AG09309 (cell line): ENCODE measurements at regions not wholly inside any gene's neighbourhood (a gene's known extent, or its start where the extent isn't known, plus 50 kb on each side); places are given as distances from the start of the nearest gene placed in this dataset.
"Not testable (repeated sequence)": the region's sequence is repeated elsewhere in the genome, so short reads cannot be mapped to it uniquely, and the experiment has no call there.

Experiments
- DNase-seq: peaks from one replicate; pipeline ENCODE4 v3.0.0-alpha.2; 2010; ENCODE audit warnings: low read depth
- H3K4me3 ChIP-seq: 2 replicates; pipeline ENCODE4 v1.5.1; 2011; ENCODE audit warnings: mild to moderate bottlenecking, low read depth, low read length, moderate library complexity; ENCODE audit not compliant: control insufficient read depth
- TF ChIP-seq, protein P1 (sequence below): IDR thresholded peaks from 2 replicates; pipeline ENCODE4 v1.5.1; 2011; ENCODE audit warnings: mild to moderate bottlenecking, low read depth, low read length, inconsistent platforms; ENCODE audit not compliant: insufficient read depth, control insufficient read depth; ENCODE audit errors: missing control alignments

DNA sequence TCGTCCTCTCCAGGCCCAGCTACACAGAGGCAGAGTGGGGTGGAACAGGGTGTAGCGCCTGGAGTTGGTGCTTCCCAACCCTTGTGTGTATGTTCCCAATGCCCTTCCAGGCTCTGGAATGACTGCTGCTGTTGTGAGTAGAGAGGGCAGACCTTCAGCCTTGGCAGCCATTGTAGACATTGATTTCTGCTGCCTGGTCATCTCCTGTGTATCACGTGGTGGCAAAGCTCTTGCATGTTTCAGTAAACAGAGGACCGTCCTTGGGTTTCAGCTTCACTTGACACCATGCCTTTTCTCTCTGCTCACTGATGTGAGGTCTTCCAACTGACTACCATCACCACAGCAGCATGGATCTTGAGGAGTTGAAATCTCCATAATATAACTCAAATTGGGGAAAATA is 397.9 kb downstream of the COG6 start:
- TF ChIP-seq, protein P1, sequence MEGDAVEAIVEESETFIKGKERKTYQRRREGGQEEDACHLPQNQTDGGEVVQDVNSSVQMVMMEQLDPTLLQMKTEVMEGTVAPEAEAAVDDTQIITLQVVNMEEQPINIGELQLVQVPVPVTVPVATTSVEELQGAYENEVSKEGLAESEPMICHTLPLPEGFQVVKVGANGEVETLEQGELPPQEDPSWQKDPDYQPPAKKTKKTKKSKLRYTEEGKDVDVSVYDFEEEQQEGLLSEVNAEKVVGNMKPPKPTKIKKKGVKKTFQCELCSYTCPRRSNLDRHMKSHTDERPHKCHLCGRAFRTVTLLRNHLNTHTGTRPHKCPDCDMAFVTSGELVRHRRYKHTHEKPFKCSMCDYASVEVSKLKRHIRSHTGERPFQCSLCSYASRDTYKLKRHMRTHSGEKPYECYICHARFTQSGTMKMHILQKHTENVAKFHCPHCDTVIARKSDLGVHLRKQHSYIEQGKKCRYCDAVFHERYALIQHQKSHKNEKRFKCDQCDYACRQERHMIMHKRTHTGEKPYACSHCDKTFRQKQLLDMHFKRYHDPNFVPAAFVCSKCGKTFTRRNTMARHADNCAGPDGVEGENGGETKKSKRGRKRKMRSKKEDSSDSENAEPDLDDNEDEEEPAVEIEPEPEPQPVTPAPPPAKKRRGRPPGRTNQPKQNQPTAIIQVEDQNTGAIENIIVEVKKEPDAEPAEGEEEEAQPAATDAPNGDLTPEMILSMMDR = no peak
- no peak overlapping the region for H3K4me3 ChIP-seq
- no peak for DNase-seq

DNA sequence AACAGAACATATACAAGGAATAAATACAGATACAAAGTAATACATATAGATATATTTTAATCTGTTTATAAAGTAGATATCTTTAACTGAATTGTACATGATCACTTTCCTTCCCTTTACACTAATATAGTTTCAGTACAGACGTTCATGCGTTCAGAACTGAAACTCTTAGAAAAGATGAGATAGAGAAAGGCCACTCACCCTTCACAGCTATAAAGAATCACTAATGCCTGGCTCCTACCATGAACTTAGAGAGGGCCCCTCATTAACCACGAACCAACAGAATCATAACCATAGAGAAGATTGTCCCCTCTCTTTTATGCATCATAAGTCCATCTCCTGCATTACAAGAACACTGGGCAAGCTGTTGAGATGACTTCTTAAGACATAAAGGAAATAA is 399.0 kb downstream of the COG6 start:
- H3K4me3 ChIP-seq, DNase-seq: not testable (repeated sequence)

GRCh38 chr13:40056898-40057619 is 401.6 kb downstream of the COG6 start:
- TF ChIP-seq, protein P1 = no peak
- DNase-seq = no peak

GRCh38 chr13:40058757-40059236 is 403.3 kb downstream of the COG6 start:
- DNase-seq = no peak
- TF ChIP-seq, protein P1 = no peak
- no peak overlapping the region for H3K4me3 ChIP-seq

More at GRCh38 chr13:40056898-40057619, 401.6 kb downstream of the COG6 start:
- H3K4me3 ChIP-seq = no peak overlapping the region

GRCh38 chr13:40059540-40060232 is 404.2 kb downstream of the COG6 start:
- DNase-seq = no peak
- TF ChIP-seq, protein P1 = no peak
- H3K4me3 ChIP-seq = no peak overlapping the region

GRCh38 chr13:40060296-40061007 is 405.0 kb downstream of the COG6 start:
- H3K4me3 ChIP-seq = no peak overlapping the region
- DNase-seq = peak; percentile 93
- TF ChIP-seq, protein P1 = no peak
